ENCODE measurements at regions not wholly inside any gene's neighbourhood (a gene's known extent, or its start where the extent isn't known, plus 50 kb on each side); places are given as distances from the start of the nearest gene placed in this dataset.

- TF ChIP-seq POLR2A (IDR thresholded peaks at IDR 0.05): no peak
- TF ChIP-seq CTCF (IDR thresholded peaks at IDR 0.05): no peak
These were observed 50.0 kb upstream of the TSC22D2 start for GRCh38 chr3:150357923-150358607.
